ENCODE measurements at regions not wholly inside any gene's neighbourhood (a gene's known extent, or its start where the extent isn't known, plus 50 kb on each side); places are given as distances from the start of the nearest gene placed in this dataset.

DNA sequence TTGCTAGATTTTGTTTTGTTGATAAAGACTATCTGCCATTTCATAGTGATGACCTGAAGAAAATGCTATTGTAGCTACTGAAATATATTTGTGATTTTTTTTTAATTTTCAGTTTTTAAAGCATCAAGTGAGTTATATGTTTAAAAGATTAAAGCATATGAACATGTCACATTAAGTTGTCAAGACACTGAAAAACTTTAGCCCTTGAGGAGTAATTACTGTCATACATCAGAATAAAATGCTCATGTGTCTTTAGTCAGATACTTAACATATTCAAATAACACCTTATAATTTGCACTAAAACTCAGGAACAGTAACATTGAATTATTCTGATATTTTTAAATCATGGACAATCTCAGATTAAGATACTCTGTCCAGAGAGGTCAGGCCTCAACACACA is 108.1 kb upstream of the ATXN7L3B start (continued):
- TF ChIP-seq, protein P1, sequence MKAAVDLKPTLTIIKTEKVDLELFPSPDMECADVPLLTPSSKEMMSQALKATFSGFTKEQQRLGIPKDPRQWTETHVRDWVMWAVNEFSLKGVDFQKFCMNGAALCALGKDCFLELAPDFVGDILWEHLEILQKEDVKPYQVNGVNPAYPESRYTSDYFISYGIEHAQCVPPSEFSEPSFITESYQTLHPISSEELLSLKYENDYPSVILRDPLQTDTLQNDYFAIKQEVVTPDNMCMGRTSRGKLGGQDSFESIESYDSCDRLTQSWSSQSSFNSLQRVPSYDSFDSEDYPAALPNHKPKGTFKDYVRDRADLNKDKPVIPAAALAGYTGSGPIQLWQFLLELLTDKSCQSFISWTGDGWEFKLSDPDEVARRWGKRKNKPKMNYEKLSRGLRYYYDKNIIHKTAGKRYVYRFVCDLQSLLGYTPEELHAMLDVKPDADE (IDR thresholded peaks at IDR 0.05): no peak

DNA sequence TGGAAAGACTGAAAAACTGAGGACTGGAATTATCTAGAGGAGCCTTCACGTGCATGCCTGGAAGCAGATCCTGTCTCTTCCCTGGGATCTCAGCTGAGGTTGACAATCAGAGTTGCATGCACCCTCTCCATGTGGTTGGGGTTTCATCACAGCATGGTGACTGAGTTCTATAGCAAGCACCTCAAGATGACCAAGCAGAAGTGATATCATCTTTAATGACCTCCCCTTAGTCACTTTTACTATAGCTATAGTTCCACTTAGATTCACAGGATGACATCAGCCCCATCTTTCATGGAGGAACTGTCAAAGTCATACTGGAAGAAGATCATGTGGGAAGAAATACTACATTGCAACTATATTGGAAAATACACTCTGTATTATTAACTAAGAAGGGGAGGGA is 105.8 kb upstream of the ATXN7L3B start:
- no peaks in the 10 kb centered on the region for H3K27me3 Mint-ChIP-seq (ENCODE audit: insufficient read depth, low read depth, poor library complexity)
- H3K9me3 Mint-ChIP-seq: peaks cover 3% of the 10 kb centered on the region; the same call in 1 of the 3 replicates
- Histone ChIP-seq H3F3A (replicated peaks; ENCODE audit: low read depth) (no peaks in the 10 kb centered on the region), H4K20me1 (replicated peaks; ENCODE audit: insufficient read depth) (no peaks in the 10 kb centered on the region), H3K4me1 (ENCODE audit: insufficient read depth) (no peaks in the 10 kb centered on the region), H3K27me3 (ENCODE audit: insufficient read depth) (no peaks in the 10 kb centered on the region), H3K27ac (ENCODE audit: low read depth) (no peak overlapping the region), H2AFZ (no peak overlapping the region), H3K36me3 (ENCODE audit: insufficient read depth) (no peaks in the 10 kb centered on the region), H3K4me3 (no peak overlapping the region), H3K79me2 (replicated peaks; ENCODE audit: insufficient read depth) (no peaks in the 10 kb centered on the region), H3K9me2 (ENCODE audit: insufficient read depth) (0 out of 2 replicates have a peak, but pooled peaks cover 3% of the 10 kb centered on the region), H3K4me2 (no peak overlapping the region)
- no peak for ATAC-seq
- H3K4me3 Mint-ChIP-seq: no peak overlapping the region
- H3K36me3 Mint-ChIP-seq (ENCODE audit: low read depth): no peaks in the 10 kb centered on the region
- no peak overlapping the region for H3K27ac Mint-ChIP-seq
- DNase-seq (ENCODE audit: low spot score): no peak
- no peaks in the 10 kb centered on the region for H3K4me1 Mint-ChIP-seq
- TF ChIP-seq ZNF114 (CRISPR knock-in tag; IDR thresholded peaks at IDR 0.05) (no peak), CREB1 (CRISPR knock-in tag; IDR thresholded peaks at IDR 0.05; ENCODE audit: low read depth) (no peak), NANOG (IDR thresholded peaks at IDR 0.05; ENCODE audit: borderline replicate concordance) (no peak), POLR2AphosphoS5 (IDR thresholded peaks at IDR 0.05; ENCODE audit: low read depth) (no peak), EZH2 (IDR thresholded peaks at IDR 0.05; ENCODE audit: low read depth, unreplicated experiment) (no peak), EZH2phosphoT487 (IDR thresholded peaks at IDR 0.05; ENCODE audit: unreplicated experiment) (no peak), JUNB (IDR thresholded peaks at IDR 0.05; ENCODE audit: unreplicated experiment) (no peak), STAT1 (IDR thresholded peaks at IDR 0.05; ENCODE audit: unreplicated experiment) (no peak), ZNF331 (CRISPR knock-in tag; IDR thresholded peaks at IDR 0.05; ENCODE audit: low read depth) (no peak)
- TF ChIP-seq, protein P2, sequence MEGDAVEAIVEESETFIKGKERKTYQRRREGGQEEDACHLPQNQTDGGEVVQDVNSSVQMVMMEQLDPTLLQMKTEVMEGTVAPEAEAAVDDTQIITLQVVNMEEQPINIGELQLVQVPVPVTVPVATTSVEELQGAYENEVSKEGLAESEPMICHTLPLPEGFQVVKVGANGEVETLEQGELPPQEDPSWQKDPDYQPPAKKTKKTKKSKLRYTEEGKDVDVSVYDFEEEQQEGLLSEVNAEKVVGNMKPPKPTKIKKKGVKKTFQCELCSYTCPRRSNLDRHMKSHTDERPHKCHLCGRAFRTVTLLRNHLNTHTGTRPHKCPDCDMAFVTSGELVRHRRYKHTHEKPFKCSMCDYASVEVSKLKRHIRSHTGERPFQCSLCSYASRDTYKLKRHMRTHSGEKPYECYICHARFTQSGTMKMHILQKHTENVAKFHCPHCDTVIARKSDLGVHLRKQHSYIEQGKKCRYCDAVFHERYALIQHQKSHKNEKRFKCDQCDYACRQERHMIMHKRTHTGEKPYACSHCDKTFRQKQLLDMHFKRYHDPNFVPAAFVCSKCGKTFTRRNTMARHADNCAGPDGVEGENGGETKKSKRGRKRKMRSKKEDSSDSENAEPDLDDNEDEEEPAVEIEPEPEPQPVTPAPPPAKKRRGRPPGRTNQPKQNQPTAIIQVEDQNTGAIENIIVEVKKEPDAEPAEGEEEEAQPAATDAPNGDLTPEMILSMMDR (conservative IDR thresholded peaks at IDR 0.05; ENCODE audit: low read depth in 2 of 2): no peak
- TF ChIP-seq, protein P3, sequence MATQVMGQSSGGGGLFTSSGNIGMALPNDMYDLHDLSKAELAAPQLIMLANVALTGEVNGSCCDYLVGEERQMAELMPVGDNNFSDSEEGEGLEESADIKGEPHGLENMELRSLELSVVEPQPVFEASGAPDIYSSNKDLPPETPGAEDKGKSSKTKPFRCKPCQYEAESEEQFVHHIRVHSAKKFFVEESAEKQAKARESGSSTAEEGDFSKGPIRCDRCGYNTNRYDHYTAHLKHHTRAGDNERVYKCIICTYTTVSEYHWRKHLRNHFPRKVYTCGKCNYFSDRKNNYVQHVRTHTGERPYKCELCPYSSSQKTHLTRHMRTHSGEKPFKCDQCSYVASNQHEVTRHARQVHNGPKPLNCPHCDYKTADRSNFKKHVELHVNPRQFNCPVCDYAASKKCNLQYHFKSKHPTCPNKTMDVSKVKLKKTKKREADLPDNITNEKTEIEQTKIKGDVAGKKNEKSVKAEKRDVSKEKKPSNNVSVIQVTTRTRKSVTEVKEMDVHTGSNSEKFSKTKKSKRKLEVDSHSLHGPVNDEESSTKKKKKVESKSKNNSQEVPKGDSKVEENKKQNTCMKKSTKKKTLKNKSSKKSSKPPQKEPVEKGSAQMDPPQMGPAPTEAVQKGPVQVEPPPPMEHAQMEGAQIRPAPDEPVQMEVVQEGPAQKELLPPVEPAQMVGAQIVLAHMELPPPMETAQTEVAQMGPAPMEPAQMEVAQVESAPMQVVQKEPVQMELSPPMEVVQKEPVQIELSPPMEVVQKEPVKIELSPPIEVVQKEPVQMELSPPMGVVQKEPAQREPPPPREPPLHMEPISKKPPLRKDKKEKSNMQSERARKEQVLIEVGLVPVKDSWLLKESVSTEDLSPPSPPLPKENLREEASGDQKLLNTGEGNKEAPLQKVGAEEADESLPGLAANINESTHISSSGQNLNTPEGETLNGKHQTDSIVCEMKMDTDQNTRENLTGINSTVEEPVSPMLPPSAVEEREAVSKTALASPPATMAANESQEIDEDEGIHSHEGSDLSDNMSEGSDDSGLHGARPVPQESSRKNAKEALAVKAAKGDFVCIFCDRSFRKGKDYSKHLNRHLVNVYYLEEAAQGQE (IDR thresholded peaks at IDR 0.05; ENCODE audit: unreplicated experiment): no peak
- TF ChIP-seq, protein P4, sequence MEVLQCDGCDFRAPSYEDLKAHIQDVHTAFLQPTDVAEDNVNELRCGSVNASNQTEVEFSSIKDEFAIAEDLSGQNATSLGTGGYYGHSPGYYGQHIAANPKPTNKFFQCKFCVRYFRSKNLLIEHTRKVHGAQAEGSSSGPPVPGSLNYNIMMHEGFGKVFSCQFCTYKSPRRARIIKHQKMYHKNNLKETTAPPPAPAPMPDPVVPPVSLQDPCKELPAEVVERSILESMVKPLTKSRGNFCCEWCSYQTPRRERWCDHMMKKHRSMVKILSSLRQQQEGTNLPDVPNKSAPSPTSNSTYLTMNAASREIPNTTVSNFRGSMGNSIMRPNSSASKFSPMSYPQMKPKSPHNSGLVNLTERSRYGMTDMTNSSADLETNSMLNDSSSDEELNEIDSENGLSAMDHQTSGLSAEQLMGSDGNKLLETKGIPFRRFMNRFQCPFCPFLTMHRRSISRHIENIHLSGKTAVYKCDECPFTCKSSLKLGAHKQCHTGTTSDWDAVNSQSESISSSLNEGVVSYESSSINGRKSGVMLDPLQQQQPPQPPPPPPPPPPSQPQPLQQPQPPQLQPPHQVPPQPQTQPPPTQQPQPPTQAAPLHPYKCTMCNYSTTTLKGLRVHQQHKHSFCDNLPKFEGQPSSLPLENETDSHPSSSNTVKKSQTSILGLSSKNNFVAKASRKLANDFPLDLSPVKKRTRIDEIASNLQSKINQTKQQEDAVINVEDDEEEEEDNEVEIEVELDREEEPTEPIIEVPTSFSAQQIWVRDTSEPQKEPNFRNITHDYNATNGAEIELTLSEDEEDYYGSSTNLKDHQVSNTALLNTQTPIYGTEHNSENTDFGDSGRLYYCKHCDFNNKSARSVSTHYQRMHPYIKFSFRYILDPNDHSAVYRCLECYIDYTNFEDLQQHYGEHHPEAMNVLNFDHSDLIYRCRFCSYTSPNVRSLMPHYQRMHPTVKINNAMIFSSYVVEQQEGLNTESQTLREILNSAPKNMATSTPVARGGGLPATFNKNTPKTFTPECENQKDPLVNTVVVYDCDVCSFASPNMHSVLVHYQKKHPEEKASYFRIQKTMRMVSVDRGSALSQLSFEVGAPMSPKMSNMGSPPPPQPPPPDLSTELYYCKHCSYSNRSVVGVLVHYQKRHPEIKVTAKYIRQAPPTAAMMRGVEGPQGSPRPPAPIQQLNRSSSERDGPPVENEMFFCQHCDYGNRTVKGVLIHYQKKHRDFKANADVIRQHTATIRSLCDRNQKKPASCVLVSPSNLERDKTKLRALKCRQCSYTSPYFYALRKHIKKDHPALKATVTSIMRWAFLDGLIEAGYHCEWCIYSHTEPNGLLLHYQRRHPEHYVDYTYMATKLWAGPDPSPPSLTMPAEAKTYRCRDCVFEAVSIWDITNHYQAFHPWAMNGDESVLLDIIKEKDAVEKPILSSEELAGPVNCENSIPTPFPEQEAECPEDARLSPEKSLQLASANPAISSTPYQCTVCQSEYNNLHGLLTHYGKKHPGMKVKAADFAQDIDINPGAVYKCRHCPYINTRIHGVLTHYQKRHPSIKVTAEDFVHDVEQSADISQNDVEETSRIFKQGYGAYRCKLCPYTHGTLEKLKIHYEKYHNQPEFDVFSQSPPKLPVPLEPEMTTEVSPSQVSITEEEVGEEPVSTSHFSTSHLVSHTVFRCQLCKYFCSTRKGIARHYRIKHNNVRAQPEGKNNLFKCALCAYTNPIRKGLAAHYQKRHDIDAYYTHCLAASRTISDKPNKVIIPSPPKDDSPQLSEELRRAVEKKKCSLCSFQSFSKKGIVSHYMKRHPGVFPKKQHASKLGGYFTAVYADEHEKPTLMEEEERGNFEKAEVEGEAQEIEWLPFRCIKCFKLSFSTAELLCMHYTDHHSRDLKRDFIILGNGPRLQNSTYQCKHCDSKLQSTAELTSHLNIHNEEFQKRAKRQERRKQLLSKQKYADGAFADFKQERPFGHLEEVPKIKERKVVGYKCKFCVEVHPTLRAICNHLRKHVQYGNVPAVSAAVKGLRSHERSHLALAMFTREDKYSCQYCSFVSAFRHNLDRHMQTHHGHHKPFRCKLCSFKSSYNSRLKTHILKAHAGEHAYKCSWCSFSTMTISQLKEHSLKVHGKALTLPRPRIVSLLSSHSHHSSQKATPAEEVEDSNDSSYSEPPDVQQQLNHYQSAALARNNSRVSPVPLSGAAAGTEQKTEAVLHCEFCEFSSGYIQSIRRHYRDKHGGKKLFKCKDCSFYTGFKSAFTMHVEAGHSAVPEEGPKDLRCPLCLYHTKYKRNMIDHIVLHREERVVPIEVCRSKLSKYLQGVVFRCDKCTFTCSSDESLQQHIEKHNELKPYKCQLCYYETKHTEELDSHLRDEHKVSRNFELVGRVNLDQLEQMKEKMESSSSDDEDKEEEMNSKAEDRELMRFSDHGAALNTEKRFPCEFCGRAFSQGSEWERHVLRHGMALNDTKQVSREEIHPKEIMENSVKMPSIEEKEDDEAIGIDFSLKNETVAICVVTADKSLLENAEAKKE (CRISPR knock-in tag; IDR thresholded peaks at IDR 0.05): no peak

Data from GM23338 (cell line).